GM23338 (cell line): ENCODE measurements at regions not wholly inside any gene's neighbourhood (a gene's known extent, or its start where the extent isn't known, plus 50 kb on each side); places are given as distances from the start of the nearest gene placed in this dataset.

ENCODE experiments used
- ATAC-seq: fragments of 200-7000 bp; cut with Tn5 transposase; 3 replicates; pipeline ENCODE4 v1.9.1; 2020
- DNase-seq: peaks from one replicate; pipeline ENCODE4 v3.0.0-alpha.2; 2015; ENCODE audit warnings: low spot score
- H2AFZ ChIP-seq: fragments of 200-600 bp; sonication (generic); 2 replicates; pipeline ENCODE4 v1.8.0; 2016; ENCODE audit warnings: antibody characterized with exemption, mild to moderate bottlenecking, moderate library complexity
- H3F3A ChIP-seq: fragments of 200-600 bp; sonication (generic); replicated peaks from 2 replicates; pipeline ENCODE4 v1.8.0; 2017; ENCODE audit warnings: antibody characterized with exemption, mixed run types, low read depth
- H3K27ac ChIP-seq: fragments of 200-600 bp; sonication (generic); 2 replicates; pipeline ENCODE4 v1.6.1; 2016; ENCODE audit warnings: low read depth
- H3K27me3 ChIP-seq: fragments of 200-600 bp; sonication (generic); 2 replicates; pipeline ENCODE4 v1.8.0; 2016; ENCODE audit warnings: mild to moderate bottlenecking, mixed run types, moderate library complexity; ENCODE audit not compliant: insufficient read depth
- H3K36me3 ChIP-seq: fragments of 200-600 bp; sonication (generic); 2 replicates; pipeline ENCODE4 v1.8.0; 2016; ENCODE audit warnings: mild to moderate bottlenecking; ENCODE audit not compliant: insufficient read depth
- H3K4me1 ChIP-seq: fragments of 200-600 bp; sonication (generic); 2 replicates; pipeline ENCODE4 v1.8.0; 2016; ENCODE audit warnings: mild to moderate bottlenecking, moderate library complexity; ENCODE audit not compliant: insufficient read depth
- H3K4me2 ChIP-seq: fragments of 200-600 bp; sonication (generic); 2 replicates; pipeline ENCODE4 v1.7.1; 2017; ENCODE audit warnings: mixed run types
- H3K4me3 ChIP-seq: fragments of 200-600 bp; sonication (generic); 2 replicates; pipeline ENCODE4 v1.6.1; 2016; ENCODE audit warnings: mixed run types
- H3K79me2 ChIP-seq: fragments of 200-600 bp; sonication (generic); replicated peaks from 2 replicates; pipeline ENCODE4 v1.8.0; 2017; ENCODE audit warnings: mild to moderate bottlenecking; ENCODE audit not compliant: insufficient read depth
- H3K9me2 ChIP-seq: fragments of 200-600 bp; sonication (generic); 2 replicates; pipeline ENCODE4 v1.8.0; 2017; ENCODE audit not compliant: insufficient read depth
- H4K20me1 ChIP-seq: fragments of 200-600 bp; sonication (generic); replicated peaks from 2 replicates; pipeline ENCODE4 v1.8.0; 2017; ENCODE audit warnings: mild to moderate bottlenecking; ENCODE audit not compliant: insufficient read depth
- H3K27ac Mint-ChIP-seq: 2 replicates; pipeline ENCODE4 v1.8.0; 2020; ENCODE audit warnings: inconsistent platforms, mild to moderate bottlenecking, moderate library complexity, mixed read lengths
- H3K27me3 Mint-ChIP-seq: 3 replicates; pipeline ENCODE4 v1.8.0; 2022; ENCODE audit warnings: low read depth, mild to moderate bottlenecking, moderate library complexity, mixed read lengths, inconsistent platforms; ENCODE audit not compliant: insufficient read depth, poor library complexity
- H3K36me3 Mint-ChIP-seq: 3 replicates; pipeline ENCODE4 v1.8.0; 2021; ENCODE audit warnings: low read depth, mild to moderate bottlenecking, inconsistent platforms, moderate library complexity, mixed read lengths
- H3K4me1 Mint-ChIP-seq: 3 replicates; pipeline ENCODE4 v1.8.0; 2020; ENCODE audit warnings: mild to moderate bottlenecking, inconsistent platforms, mixed read lengths
- H3K4me3 Mint-ChIP-seq: 3 replicates; pipeline ENCODE4 v1.8.0; 2021; ENCODE audit warnings: moderate library complexity, mild to moderate bottlenecking, inconsistent platforms, mixed read lengths
- H3K9me3 Mint-ChIP-seq: 3 replicates; pipeline ENCODE4 v1.8.0; 2020; ENCODE audit warnings: moderate library complexity, mild to moderate bottlenecking, inconsistent platforms, mixed read lengths
- CREB1 ChIP-seq: fragments of 250-450 bp; sonication (Bioruptor Pico); IDR thresholded peaks from 2 replicates; pipeline ENCODE4 v1.5.0; 2020; ENCODE audit warnings: low read depth, mild to moderate bottlenecking, moderate library complexity
- CTCF ChIP-seq, 2 experiments: fragments of 200-600 bp in 1 of 2; sonication (generic) in 1 of 2; conservative IDR thresholded peaks; 2 replicates each; pipeline versions ENCODE4 v1.5.1 to v1.6.1; 2016 to 2017; ENCODE audit warnings: antibody characterized with exemption in 2 of 2, low read depth in 2 of 2, mild to moderate bottlenecking in 2 of 2, moderate library complexity in 1 of 2
- ETS1 ChIP-seq: IDR thresholded peaks from 2 replicates; pipeline ENCODE4 v1.6.1; 2016; ENCODE audit warnings: antibody characterized with exemption
- EZH2 ChIP-seq: fragments of 200-600 bp; sonication (generic); IDR thresholded peaks from one replicate; pipeline ENCODE4 v1.8.0; 2017; ENCODE audit warnings: antibody characterized with exemption, mild to moderate bottlenecking, low read depth; ENCODE audit not compliant: unreplicated experiment
- EZH2phosphoT487 ChIP-seq: fragments of 200-600 bp; sonication (generic); IDR thresholded peaks from one replicate; pipeline ENCODE4 v1.8.1; 2018; ENCODE audit warnings: antibody characterized with exemption; ENCODE audit not compliant: unreplicated experiment
- JUNB ChIP-seq: IDR thresholded peaks from one replicate; pipeline ENCODE4 v1.6.1; 2016; ENCODE audit warnings: antibody characterized with exemption; ENCODE audit not compliant: unreplicated experiment
- NANOG ChIP-seq: IDR thresholded peaks from 2 replicates; pipeline ENCODE4 v1.6.1; 2016; ENCODE audit warnings: antibody characterized with exemption, borderline replicate concordance
- POLR2AphosphoS5 ChIP-seq: IDR thresholded peaks from 2 replicates; pipeline ENCODE4 v1.6.1; 2016; ENCODE audit warnings: antibody characterized with exemption, low read depth
- REST ChIP-seq: IDR thresholded peaks from one replicate; pipeline ENCODE4 v1.6.1; 2018; ENCODE audit warnings: antibody characterized with exemption; ENCODE audit not compliant: unreplicated experiment
- STAT1 ChIP-seq: IDR thresholded peaks from one replicate; pipeline ENCODE4 v1.6.1; 2016; ENCODE audit warnings: antibody characterized with exemption; ENCODE audit not compliant: unreplicated experiment
- ZNF114 ChIP-seq: fragments of 250-450 bp; sonication (Bioruptor Pico); IDR thresholded peaks from 2 replicates; pipeline ENCODE4 v1.5.0; 2020; ENCODE audit warnings: mild to moderate bottlenecking, moderate library complexity
- ZNF331 ChIP-seq: fragments of 250-450 bp; sonication (Bioruptor Pico); IDR thresholded peaks from 2 replicates; pipeline ENCODE4 v1.5.0; 2020; ENCODE audit warnings: low read depth, mild to moderate bottlenecking, moderate library complexity
- ZNF462 ChIP-seq: fragments of 250-450 bp; sonication (Bioruptor Pico); IDR thresholded peaks from 2 replicates; pipeline ENCODE4 v1.5.0; 2020; ENCODE audit warnings: mild to moderate bottlenecking, moderate library complexity

GRCh38 chr6:40796260-40797221 lies 209.4 kb upstream of the LRFN2 start:
- Histone ChIP-seq H3K4me1 (no peaks in the 10 kb centered on the region), H3K4me3 (no peak overlapping the region), H2AFZ (no peak overlapping the region), H3K79me2 (no peaks in the 10 kb centered on the region), H3K9me2 (peaks cover 7% of the 10 kb centered on the region), H3K27me3 (no peaks in the 10 kb centered on the region), H3K4me2 (no peak overlapping the region), H3F3A (no peaks in the 10 kb centered on the region), H3K36me3 (no peaks in the 10 kb centered on the region), H4K20me1 (no peaks in the 10 kb centered on the region), H3K27ac (no peak overlapping the region)
- TF ChIP-seq EZH2phosphoT487 (no peak), ZNF114 (CRISPR knock-in tag) (no peak), ZNF462 (CRISPR knock-in tag) (no peak), POLR2AphosphoS5 (no peak), ETS1 (no peak), STAT1 (no peak), CREB1 (CRISPR knock-in tag) (no peak), JUNB (no peak), EZH2 (no peak), CTCF (conservative IDR thresholded peaks at IDR 0.05; ENCODE audit: low read depth in 2 of 2) (no peak), ZNF331 (no peak), NANOG (no peak), REST (no peak)
- Mint-ChIP-seq H3K36me3 (no peaks in the 10 kb centered on the region), H3K9me3 (no peaks in the 10 kb centered on the region), H3K4me1 (peaks cover 16% of the 10 kb centered on the region), H3K4me3 (no peak overlapping the region), H3K27ac (no peak overlapping the region), H3K27me3 (peaks cover 2% of the 10 kb centered on the region)
- DNase-seq (no peak), ATAC-seq (no peak)
